ENCODE measurements at regions not wholly inside any gene's neighbourhood (a gene's known extent, or its start where the extent isn't known, plus 50 kb on each side); places are given as distances from the start of the nearest gene placed in this dataset.

DNA sequence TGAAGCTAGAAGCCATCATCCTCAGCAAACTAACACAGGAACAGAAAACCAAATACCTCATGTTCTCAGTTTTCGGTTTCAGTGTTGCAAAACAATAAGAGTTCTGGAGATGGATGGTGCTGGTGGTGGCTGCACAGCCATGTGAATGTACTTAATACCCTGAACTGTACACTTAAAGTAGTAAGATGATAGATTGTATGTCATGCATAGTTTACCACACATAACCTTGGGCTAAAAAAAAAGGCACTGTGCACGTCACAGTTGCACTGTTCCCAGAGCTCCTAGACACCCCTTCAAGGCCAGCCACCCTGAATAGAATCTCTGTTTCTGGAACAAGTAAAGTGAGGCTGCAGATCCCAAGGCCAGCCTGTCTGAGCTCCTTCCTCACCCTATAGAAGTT lies 243.3 kb upstream of the IGF1R start:
- H3K9me2 ChIP-seq (replicated peaks; ENCODE audit: low read depth, low read length) = no peaks in the 10 kb centered on the region
- TF ChIP-seq EZH2phosphoT487 (IDR thresholded peaks at IDR 0.05; ENCODE audit: borderline replicate concordance) = no peak
- no peak for TF ChIP-seq CTCF (conservative IDR thresholded peaks at IDR 0.05; ENCODE audit: low read length)
- H3K9me3 ChIP-seq (ENCODE audit: insufficient read depth, low read depth, low read length) = no peaks in the 10 kb centered on the region
- H3K27me3 ChIP-seq (ENCODE audit: insufficient read depth, low read length, poor library complexity, severe bottlenecking) = no peaks in the 10 kb centered on the region
- no peak overlapping the region for H3K9ac ChIP-seq (ENCODE audit: low read depth, low read length, poor library complexity, severe bottlenecking)
- H3K79me2 ChIP-seq (ENCODE audit: insufficient read depth, low read length) = no peaks in the 10 kb centered on the region
- no peaks in the 10 kb centered on the region for H3K4me1 ChIP-seq (ENCODE audit: insufficient read depth, low read length, poor library complexity, severe bottlenecking)
- H3F3A ChIP-seq (ENCODE audit: low read depth) = no peaks in the 10 kb centered on the region
- no peak overlapping the region for H3K4me3 ChIP-seq (ENCODE audit: low read length, poor library complexity, severe bottlenecking)
- no peak overlapping the region for H3K4me2 ChIP-seq (ENCODE audit: low read depth, low read length, poor library complexity, severe bottlenecking)
- H2AFZ ChIP-seq (ENCODE audit: low read length) = no peak overlapping the region
- no peaks in the 10 kb centered on the region for H3K36me3 ChIP-seq (ENCODE audit: insufficient read depth, low read length)
- H4K20me1 ChIP-seq (ENCODE audit: insufficient read depth, low read length, poor library complexity, severe bottlenecking) = no peaks in the 10 kb centered on the region

DNA sequence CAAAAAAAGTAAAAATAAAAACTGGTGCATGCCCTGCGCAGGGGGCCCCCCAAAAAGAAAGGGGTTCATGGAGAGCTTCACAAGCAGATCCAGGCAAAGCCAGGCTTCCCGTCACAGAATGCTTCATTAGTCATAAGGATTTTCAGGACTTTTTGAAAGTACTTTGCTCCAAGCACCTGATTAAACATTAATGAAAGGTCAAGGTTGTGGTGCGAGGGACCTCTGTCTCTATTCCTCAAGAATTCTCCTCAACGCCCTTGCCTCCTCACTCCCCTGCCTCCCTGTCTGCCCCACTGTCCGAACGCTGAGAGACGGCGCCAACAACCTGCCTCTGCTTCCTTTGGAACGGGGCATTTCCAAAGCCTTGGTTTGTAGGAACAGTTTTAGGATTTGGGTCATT lies 240.1 kb upstream of the IGF1R start:
- no peak overlapping the region for H3K4me2 ChIP-seq (ENCODE audit: low read depth, low read length, poor library complexity, severe bottlenecking)
- H3K4me1 ChIP-seq (ENCODE audit: insufficient read depth, low read length, poor library complexity, severe bottlenecking) = no peaks in the 10 kb centered on the region
- H3K9me3 ChIP-seq (ENCODE audit: insufficient read depth, low read depth, low read length) = no peaks in the 10 kb centered on the region

GRCh38 chr15:98410328-98410727 lies 238.0 kb upstream of the IGF1R start:
- Histone ChIP-seq H2AFZ (ENCODE audit: low read length) (no peak overlapping the region), H3F3A (ENCODE audit: low read depth) (no peaks in the 10 kb centered on the region), H3K9me3 (ENCODE audit: insufficient read depth, low read depth, low read length) (no peaks in the 10 kb centered on the region), H3K9ac (ENCODE audit: low read depth, low read length, poor library complexity, severe bottlenecking) (no peak overlapping the region), H3K4me2 (ENCODE audit: low read depth, low read length, poor library complexity, severe bottlenecking) (no peak overlapping the region), H3K36me3 (ENCODE audit: insufficient read depth, low read length) (no peaks in the 10 kb centered on the region), H3K79me2 (ENCODE audit: insufficient read depth, low read length) (no peaks in the 10 kb centered on the region), H3K4me1 (ENCODE audit: insufficient read depth, low read length, poor library complexity, severe bottlenecking) (no peaks in the 10 kb centered on the region), H4K20me1 (ENCODE audit: insufficient read depth, low read length, poor library complexity, severe bottlenecking) (no peaks in the 10 kb centered on the region), H3K9me2 (replicated peaks; ENCODE audit: low read depth, low read length) (no peaks in the 10 kb centered on the region), H3K4me3 (ENCODE audit: low read length, poor library complexity, severe bottlenecking) (no peak overlapping the region), H3K27me3 (ENCODE audit: insufficient read depth, low read length, poor library complexity, severe bottlenecking) (no peaks in the 10 kb centered on the region)
- no peak for TF ChIP-seq EZH2phosphoT487 (IDR thresholded peaks at IDR 0.05; ENCODE audit: borderline replicate concordance)
- TF ChIP-seq CTCF (conservative IDR thresholded peaks at IDR 0.05; ENCODE audit: low read length) = no peak

More for the DNA sequence above, 240.1 kb upstream of the IGF1R start:
- Histone ChIP-seq H3F3A (ENCODE audit: low read depth) (no peaks in the 10 kb centered on the region), H3K36me3 (ENCODE audit: insufficient read depth, low read length) (no peaks in the 10 kb centered on the region), H3K9ac (ENCODE audit: low read depth, low read length, poor library complexity, severe bottlenecking) (no peak overlapping the region), H3K4me3 (ENCODE audit: low read length, poor library complexity, severe bottlenecking) (no peak overlapping the region), H3K79me2 (ENCODE audit: insufficient read depth, low read length) (no peaks in the 10 kb centered on the region), H2AFZ (ENCODE audit: low read length) (no peak overlapping the region), H3K9me2 (replicated peaks; ENCODE audit: low read depth, low read length) (no peaks in the 10 kb centered on the region), H4K20me1 (ENCODE audit: insufficient read depth, low read length, poor library complexity, severe bottlenecking) (no peaks in the 10 kb centered on the region), H3K27me3 (ENCODE audit: insufficient read depth, low read length, poor library complexity, severe bottlenecking) (no peaks in the 10 kb centered on the region)
- TF ChIP-seq EZH2phosphoT487 (IDR thresholded peaks at IDR 0.05; ENCODE audit: borderline replicate concordance) (no peak), CTCF (conservative IDR thresholded peaks at IDR 0.05; ENCODE audit: low read length) (no peak)

All from Loucy (cell line).